Uterus (tissue), 2 donors: ENCODE measurements at regions not wholly inside any gene's neighbourhood (a gene's known extent, or its start where the extent isn't known, plus 50 kb on each side); places are given as distances from the start of the nearest gene placed in this dataset.

Source experiments
- CTCF ChIP-seq, 4 experiments: fragments of 200-600 bp in 2 of 4; fragments of 450-650 bp in 2 of 4; sonication (generic) in 2 of 4; IDR thresholded peaks; one replicate each; pipeline ENCODE4 v1.5.1; 2016 to 2019; ENCODE audit warnings: antibody characterized with exemption in 4 of 4, mild to moderate bottlenecking in 2 of 4, moderate library complexity in 1 of 4
- POLR2A ChIP-seq, 2 donors: fragments of 450-650 bp; IDR thresholded peaks; one replicate each; pipeline ENCODE4 v1.6.1; 2016; ENCODE audit warnings: antibody characterized with exemption in 2 of 2, mild to moderate bottlenecking in 1 of 2, moderate library complexity in 1 of 2

GRCh38 chr5:143922718-143923117, 110.8 kb downstream of the HMHB1 start:
- TF ChIP-seq POLR2A (IDR thresholded peaks at IDR 0.05) (no peak), CTCF (IDR thresholded peaks at IDR 0.05) (no peak)
